Liver (tissue), 8 donors: ENCODE measurements at regions not wholly inside any gene's neighbourhood (a gene's known extent, or its start where the extent isn't known, plus 50 kb on each side); places are given as distances from the start of the nearest gene placed in this dataset.

Experiments used
- DNase-seq: peaks from one replicate; pipeline ENCODE4 v3.0.0-alpha.2; 2017; ENCODE audit warnings: low spot score
- H3K27ac ChIP-seq, 2 donors: one replicate each; pipeline ENCODE4 v1.7.0; 2013; ENCODE audit warnings: inconsistent platforms in 2 of 2, low read length in 2 of 2, control low read depth in 1 of 2, low read depth in 1 of 2, mild to moderate bottlenecking in 1 of 2
- H3K27me3 ChIP-seq, 4 donors: one replicate each; pipeline versions ENCODE4 v1.6.1 to v1.7.0; 2013; ENCODE audit warnings: low read length in 3 of 4, inconsistent platforms in 1 of 4, mild to moderate bottlenecking in 1 of 4, moderate library complexity in 1 of 4; ENCODE audit not compliant: control insufficient read depth in 4 of 4, insufficient read depth in 4 of 4
- H3K36me3 ChIP-seq, 4 donors: one replicate each; pipeline versions ENCODE4 v1.6.1 to v1.7.0; 2013; ENCODE audit warnings: low read length in 3 of 4, mild to moderate bottlenecking in 3 of 4, low read depth in 1 of 4, moderate library complexity in 1 of 4; ENCODE audit not compliant: control insufficient read depth in 4 of 4, insufficient read depth in 3 of 4
- H3K4me1 ChIP-seq, 4 donors: one replicate each; pipeline versions ENCODE4 v1.6.1 to v1.7.0; 2013; ENCODE audit warnings: low read length in 3 of 4, mild to moderate bottlenecking in 3 of 4, moderate library complexity in 1 of 4; ENCODE audit not compliant: control insufficient read depth in 4 of 4, insufficient read depth in 4 of 4
- H3K4me3 ChIP-seq, 3 donors: one replicate each; pipeline versions ENCODE4 v1.6.1 to v1.7.0; 2013; ENCODE audit warnings: low read length in 3 of 3, control low read depth in 1 of 3, low read depth in 1 of 3, mild to moderate bottlenecking in 1 of 3
- H3K9ac ChIP-seq, 2 donors: one replicate each; pipeline ENCODE4 v1.7.0; 2013; ENCODE audit warnings: low read length in 2 of 2, mild to moderate bottlenecking in 2 of 2, moderate library complexity in 2 of 2, control low read depth in 1 of 2, low read depth in 1 of 2
- H3K9me3 ChIP-seq, 4 donors: one replicate each; pipeline versions ENCODE4 v1.6.1 to v1.7.0; 2013; ENCODE audit warnings: low read length in 3 of 4; ENCODE audit not compliant: control insufficient read depth in 4 of 4
- ATF3 ChIP-seq: IDR thresholded peaks from 2 replicates; pipeline ENCODE4 v1.6.1; 2016; ENCODE audit warnings: antibody characterized with exemption
- CTCF ChIP-seq: fragments of 150-350 bp; IDR thresholded peaks from 2 replicates; pipeline ENCODE4 v1.5.1; 2017; ENCODE audit warnings: improper control_type of control experiment, low read depth, low read length; ENCODE audit not compliant: missing input control
- EGR1 ChIP-seq, 2 donors: IDR thresholded peaks; 2 replicates each; pipeline ENCODE4 v1.6.1; 2016 to 2018; ENCODE audit warnings: antibody characterized with exemption in 2 of 2, low read depth in 2 of 2
- FOXA1 ChIP-seq: IDR thresholded peaks from 2 replicates; pipeline ENCODE4 v1.6.1; 2016; ENCODE audit warnings: antibody characterized with exemption
- FOXA2 ChIP-seq: IDR thresholded peaks from 2 replicates; pipeline ENCODE4 v1.6.1; 2016; ENCODE audit warnings: antibody characterized with exemption
- GABPA ChIP-seq, 2 donors: IDR thresholded peaks in 1 of 2; conservative IDR thresholded peaks in 1 of 2; 2 replicates each; pipeline ENCODE4 v1.6.1; 2016; ENCODE audit warnings: antibody characterized with exemption in 2 of 2, mild to moderate bottlenecking in 1 of 2, moderate library complexity in 1 of 2
- HNF4A ChIP-seq, 2 donors: conservative IDR thresholded peaks; 2 replicates each; pipeline ENCODE4 v1.6.1; 2016; ENCODE audit warnings: antibody characterized with exemption in 2 of 2, mild to moderate bottlenecking in 2 of 2
- HNF4G ChIP-seq: IDR thresholded peaks from 2 replicates; pipeline ENCODE4 v1.6.1; 2016; ENCODE audit warnings: antibody characterized with exemption
- JUND ChIP-seq, 2 donors: IDR thresholded peaks; 2 replicates each; pipeline ENCODE4 v1.6.1; 2016; ENCODE audit warnings: antibody characterized with exemption in 2 of 2
- MAX ChIP-seq: IDR thresholded peaks from 2 replicates; pipeline ENCODE4 v1.6.1; 2016; ENCODE audit warnings: antibody characterized with exemption
- NR2F2 ChIP-seq: IDR thresholded peaks from 2 replicates; pipeline ENCODE4 v1.6.1; 2016; ENCODE audit warnings: antibody characterized with exemption
- RAD21 ChIP-seq, 2 donors: IDR thresholded peaks; 2 replicates each; pipeline ENCODE4 v1.6.1; 2016; ENCODE audit warnings: antibody characterized with exemption in 2 of 2, mild to moderate bottlenecking in 2 of 2
- REST ChIP-seq: IDR thresholded peaks from 2 replicates; pipeline ENCODE4 v1.6.1; 2016; ENCODE audit warnings: antibody characterized with exemption, mild to moderate bottlenecking
- RXRA ChIP-seq, 2 donors: IDR thresholded peaks; 2 replicates each; pipeline ENCODE4 v1.6.1; 2017 to 2018; ENCODE audit warnings: antibody characterized with exemption in 2 of 2, mild to moderate bottlenecking in 1 of 2
- SP1 ChIP-seq: IDR thresholded peaks from 2 replicates; pipeline ENCODE4 v1.6.1; 2018; ENCODE audit warnings: antibody characterized with exemption, mild to moderate bottlenecking
- TAF1 ChIP-seq: conservative IDR thresholded peaks from 2 replicates; pipeline ENCODE4 v1.6.1; 2016; ENCODE audit warnings: antibody characterized with exemption, mild to moderate bottlenecking
- YY1 ChIP-seq: IDR thresholded peaks from 2 replicates; pipeline ENCODE4 v1.6.1; 2016; ENCODE audit warnings: antibody characterized with exemption, mild to moderate bottlenecking
- ZBTB33 ChIP-seq: IDR thresholded peaks from 2 replicates; pipeline ENCODE4 v1.6.1; 2016; ENCODE audit warnings: antibody characterized with exemption
- WGBS: extraction: QIAGEN DNeasy Blood & Tissue Kit; methylation state at CpG from one replicate; pipeline ENCODE4 v1.1.7; 2013; 5-methylcytosine and 5-hydroxymethylcytosine counted together
- donor health status: healthy.
- donor health status: healthy.
- donor health status: healthy.
- donor health status: healthy.
- donor health status: healthy.

GRCh38 chr14:98176892-98177291 lies 1095.1 kb downstream of the BCL11B start (continued):
- no peak for TF ChIP-seq TAF1

- H3K36me3 ChIP-seq: no peaks in the 10 kb centered on the region
- DNase-seq: no peak
- no peak overlapping the region for H3K9ac ChIP-seq
- no peaks in the 10 kb centered on the region for H3K4me1 ChIP-seq
- 63% methylated on average over 1 of the region's 1 CpG for WGBS
- H3K9me3 ChIP-seq: no peaks in the 10 kb centered on the region
- no peaks in the 10 kb centered on the region for H3K27me3 ChIP-seq
- no peak overlapping the region for H3K27ac ChIP-seq
- H3K4me3 ChIP-seq: no peak overlapping the region
- TF ChIP-seq TAF1: no peak
- no peak for TF ChIP-seq MAX
- no peak for TF ChIP-seq REST
- TF ChIP-seq CTCF: no peak
- no peak for TF ChIP-seq NR2F2
- no peak for TF ChIP-seq FOXA1
- TF ChIP-seq ATF3: no peak
- no peak for TF ChIP-seq YY1
- no peak for TF ChIP-seq GABPA (IDR thresholded peaks at IDR 0.05 in 1 of 2, conservative IDR thresholded peaks at IDR 0.05 in 1 of 2)
- TF ChIP-seq HNF4G: no peak
- no peak for TF ChIP-seq FOXA2
- no peak for TF ChIP-seq JUND (IDR thresholded peaks at IDR 0.05)
- no peak for TF ChIP-seq ZBTB33
- TF ChIP-seq RXRA (IDR thresholded peaks at IDR 0.05): no peak
- no peak for TF ChIP-seq HNF4A (conservative IDR thresholded peaks at IDR 0.05)
- TF ChIP-seq EGR1 (IDR thresholded peaks at IDR 0.05; ENCODE audit: low read depth in 2 of 2): no peak
- no peak for TF ChIP-seq RAD21 (IDR thresholded peaks at IDR 0.05)
- no peak for TF ChIP-seq SP1
Measured at GRCh38 chr14:98177551-98177950, 1094.4 kb downstream of the BCL11B start.
